ENCODE measurements at regions not wholly inside any gene's neighbourhood (a gene's known extent, or its start where the extent isn't known, plus 50 kb on each side); places are given as distances from the start of the nearest gene placed in this dataset.
A peak's percentile ranks its signal among the peaks of the same experiment; 100 is the strongest.
"Not testable (repeated sequence)": the region's sequence is repeated elsewhere in the genome, so short reads cannot be mapped to it uniquely, and the experiment has no call there.

DNA sequence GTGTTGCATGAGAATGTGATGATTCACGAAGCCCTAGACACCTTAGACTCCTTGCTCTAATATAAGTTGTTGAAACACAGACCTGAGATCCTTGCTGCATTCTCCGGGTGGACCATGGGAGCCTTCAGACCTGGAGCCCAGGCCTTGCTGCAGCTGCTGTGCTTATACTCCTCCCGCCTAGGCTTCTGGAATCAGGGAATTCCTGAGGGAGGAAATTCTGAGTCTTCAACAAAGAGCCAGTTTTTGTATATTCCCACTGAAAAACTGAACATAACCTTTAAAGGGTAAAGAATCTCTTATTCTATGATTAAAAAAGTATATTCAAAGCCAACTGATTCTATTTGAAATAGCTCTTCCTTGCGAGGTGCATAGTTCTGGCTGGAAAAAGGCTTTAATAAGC lies 245.1 kb upstream of the ELAVL2 start:
- no peak for DNase-seq

DNA sequence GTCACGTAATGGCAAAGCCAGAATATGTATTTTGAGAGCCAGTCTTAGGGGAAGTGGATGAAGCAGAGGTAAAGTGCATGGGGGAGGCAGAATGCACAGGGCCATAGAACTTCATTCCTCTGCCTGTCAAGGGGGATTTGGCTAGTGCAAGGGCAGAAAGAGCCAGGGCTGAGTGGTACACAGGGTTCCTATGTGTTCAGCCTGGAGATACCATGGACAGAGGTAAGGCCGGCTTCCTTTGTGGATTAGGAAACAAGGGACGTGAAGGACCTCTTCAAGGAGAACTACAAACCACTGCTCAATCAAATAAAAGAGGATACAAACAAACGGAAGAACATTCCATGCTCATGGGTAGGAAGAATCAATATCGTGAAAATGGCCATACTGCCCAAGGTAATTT lies 241.1 kb upstream of the ELAVL2 start:
- DNase-seq: not testable (repeated sequence)

DNA sequence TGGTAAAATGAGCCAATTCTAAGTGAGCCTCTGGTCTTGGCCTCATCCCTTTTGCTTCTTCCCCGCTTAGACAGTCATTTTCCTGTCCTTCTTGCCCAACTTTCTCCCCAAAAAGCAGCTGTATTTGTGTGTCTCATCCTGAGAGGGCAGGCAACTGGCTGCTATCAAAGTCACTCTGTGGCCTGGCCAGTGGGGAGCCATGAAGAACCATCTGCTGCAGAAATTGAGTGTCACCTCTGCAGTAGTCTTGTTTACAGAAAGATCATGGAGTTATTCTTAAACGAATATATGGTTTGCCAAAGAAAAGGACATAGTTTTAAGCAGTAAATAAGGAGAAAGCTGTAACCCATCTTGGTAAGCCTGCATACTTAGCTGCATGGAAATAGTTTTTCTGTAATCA lies 233.6 kb upstream of the ELAVL2 start:
- DNase-seq: peak in 1 of 14 donors; percentile 61

DNA sequence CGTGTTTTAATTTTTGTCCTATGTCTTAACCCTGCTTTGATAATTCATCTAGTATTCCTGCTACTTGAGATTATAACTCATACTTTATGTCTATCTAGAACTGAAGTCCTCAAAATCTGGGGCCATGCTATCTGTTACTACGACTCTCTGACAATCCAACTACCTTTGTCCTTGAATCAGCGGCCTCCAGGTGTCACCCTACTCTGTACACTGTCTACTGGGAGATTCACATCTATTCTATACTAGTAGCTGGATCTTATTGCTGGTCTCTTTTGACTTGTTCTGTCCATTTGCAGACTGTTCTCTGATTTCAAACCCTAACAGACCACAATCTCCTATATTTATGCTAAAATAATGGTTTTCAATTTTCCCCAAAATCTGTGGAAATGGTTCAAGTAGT lies 225.5 kb upstream of the ELAVL2 start:
- no peak for DNase-seq

DNA sequence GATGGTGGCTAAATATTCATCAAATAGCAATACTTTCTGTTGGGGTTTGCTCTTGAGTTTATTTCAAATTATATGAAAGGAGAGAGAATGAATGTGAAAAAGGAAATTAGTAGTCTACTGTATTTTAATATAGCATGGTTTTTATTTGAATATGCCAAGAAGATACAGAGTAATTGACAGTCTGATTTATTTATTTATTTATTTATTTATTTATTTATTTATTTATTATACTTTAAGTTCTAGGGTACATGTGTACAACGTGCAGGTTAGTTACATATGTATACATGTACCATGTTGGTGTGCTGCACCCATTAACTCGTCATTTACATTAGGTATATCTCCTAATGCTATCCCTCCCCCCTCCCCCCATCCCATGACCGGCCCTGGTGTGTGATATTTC lies 224.2 kb upstream of the ELAVL2 start:
- DNase-seq: not testable (repeated sequence)

DNA sequence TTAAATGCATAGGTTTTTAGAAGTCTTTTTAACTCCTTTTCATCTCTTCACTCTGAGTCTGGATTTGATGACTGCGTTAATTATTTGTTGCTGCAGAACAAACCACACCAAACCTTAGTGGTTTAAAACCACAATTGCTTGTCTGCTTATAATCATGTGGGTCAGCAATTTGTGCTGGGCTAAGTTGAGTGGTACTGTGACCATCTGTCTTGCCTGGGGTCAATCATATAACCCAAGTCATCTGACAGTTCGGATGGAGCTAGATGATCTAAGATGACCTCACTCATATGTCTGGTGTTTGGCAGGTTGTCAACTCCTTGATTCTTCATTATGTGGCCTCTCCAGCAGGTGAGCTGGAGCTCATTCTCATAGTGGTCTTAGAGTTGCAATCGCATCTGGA lies 219.1 kb upstream of the ELAVL2 start:
- no peak for DNase-seq

DNA sequence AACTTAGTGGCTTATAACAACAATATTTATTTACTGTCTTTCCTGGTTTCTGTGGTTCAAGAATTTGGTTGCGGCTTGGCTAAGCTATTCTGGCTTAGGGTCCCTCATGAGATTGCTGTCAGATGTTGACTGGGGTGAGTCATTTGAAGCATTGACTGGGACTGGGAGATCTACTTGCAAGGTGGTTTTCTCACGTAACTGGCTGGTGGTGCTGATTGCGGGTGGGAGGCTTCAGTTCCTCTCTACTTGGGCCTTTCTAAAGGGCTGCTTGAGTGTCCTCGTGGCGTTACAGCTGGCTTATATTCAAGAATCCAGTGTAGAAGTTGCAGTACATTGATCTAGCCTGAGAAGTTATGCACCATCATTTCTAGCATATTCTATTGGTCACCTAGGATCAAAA lies 218.5 kb upstream of the ELAVL2 start:
- DNase-seq: no peak

DNA sequence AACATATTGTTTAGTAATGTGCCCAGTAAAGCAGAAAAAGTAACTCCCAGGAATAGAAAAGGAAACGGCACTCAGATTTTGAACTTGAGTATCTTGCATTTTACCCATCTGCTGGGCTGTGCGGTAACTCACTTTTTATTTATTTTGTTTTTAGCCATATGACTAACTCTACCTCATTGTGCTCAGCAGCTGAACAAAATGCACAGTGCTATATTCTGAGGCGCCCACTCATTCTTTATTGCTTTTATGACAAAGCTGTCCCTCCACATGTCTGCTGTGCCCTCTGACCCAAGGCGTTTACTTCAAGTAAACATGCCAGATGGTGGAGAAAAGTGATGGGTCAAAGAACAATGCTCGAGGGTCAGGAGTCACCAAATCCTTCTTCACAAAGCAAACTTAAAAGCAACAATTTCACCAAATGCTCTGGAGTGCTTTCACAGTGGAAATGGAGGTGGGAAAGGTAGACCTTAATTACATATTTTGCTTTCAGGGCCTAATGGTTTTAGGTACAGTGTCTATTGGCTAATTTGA lies 215.2 kb upstream of the ELAVL2 start:
- peak in 1 of 14 donors; percentile 28 for DNase-seq

DNA sequence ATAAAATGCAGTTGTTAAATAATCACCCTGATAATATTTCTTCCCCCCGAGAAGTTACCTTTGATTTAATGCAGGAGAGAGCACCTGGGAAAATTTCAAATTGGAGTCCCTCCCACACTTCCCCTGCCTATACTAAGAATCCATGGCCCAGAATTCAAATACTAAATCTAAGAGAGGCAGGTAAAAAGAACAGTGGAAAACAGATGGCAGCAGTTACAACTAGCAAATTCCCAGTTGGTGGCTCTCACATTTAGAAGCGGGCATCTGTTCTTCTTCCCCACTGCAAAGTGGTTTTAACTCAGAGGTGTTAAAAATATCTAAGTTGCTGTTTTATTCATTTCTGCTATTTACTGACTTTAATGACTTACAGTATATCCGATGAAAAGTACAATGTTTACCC lies 210.4 kb upstream of the ELAVL2 start:
- peak in 1 of 14 donors; percentile 92 for DNase-seq

DNA sequence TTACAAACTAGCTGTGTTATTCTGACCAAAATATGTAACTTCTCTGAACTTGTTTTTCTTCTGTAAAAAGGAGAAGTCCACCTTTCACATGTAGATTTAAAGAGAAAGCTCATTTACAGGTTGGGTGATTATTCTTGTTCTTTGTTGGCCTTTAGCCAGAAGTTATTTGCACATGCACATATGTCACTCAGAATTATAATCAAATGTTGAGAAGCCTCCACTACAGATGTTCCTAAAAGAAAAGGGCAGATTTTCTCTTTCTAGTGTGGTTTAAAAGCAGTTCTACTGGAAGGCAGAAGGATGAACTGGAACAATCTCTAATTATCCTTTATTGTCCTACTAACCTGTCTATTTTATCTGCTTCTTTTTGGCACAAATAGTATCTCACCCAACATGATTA lies 209.8 kb upstream of the ELAVL2 start:
- DNase-seq: peak in 1 of 14 donors; percentile 80

DNA sequence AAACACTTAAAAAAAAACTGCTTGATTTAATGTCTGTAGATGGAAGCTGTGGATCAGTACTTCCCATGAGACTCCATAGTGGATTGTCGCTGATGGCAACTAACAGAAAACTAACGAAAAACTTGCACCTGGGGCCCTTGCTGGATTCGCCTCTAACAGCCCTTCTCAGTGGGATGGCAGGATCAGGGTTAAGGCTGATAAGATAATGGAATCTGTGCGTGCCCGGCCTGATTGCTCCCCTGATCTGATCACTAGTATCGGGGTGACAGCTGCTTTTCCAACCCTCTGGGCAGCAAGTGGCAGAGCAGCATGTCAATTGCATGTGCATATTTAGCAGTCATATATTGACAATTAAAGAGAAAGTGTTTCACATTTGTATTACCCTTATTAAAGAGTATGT lies 185.8 kb upstream of the ELAVL2 start:
- no peak for DNase-seq

DNA sequence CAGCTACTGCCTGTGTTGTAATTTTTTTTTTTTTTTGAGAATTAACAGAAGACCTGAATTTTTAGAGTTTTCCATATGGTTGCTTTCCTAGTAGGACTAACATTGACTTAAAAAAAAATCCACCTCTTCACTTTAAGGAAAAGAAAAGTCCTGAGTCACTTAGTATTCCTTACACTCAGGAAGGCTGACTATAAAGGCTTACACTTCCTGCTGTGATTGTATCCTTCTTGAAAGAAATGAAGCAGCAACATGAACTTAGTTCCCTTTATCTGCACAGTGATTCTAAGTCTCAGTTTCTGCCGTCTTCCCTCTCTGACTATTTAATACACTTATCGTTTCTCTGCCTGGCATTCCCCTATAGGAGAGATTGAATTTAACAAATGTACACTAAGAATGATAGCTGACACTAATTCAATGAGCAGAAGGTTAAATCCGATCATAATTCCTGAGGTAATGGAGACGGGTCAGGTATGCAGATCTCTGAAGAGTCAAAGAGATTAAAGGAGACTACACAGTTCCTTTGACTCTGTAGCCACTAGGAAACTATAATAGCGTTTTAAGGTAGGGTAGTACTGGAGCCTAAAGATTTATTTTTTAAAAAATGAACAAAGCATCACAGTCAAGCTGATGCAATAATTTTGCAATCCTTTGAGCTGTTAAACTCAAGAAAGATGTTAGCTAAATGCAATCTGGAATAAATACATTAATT lies 185.1 kb upstream of the ELAVL2 start:
- no peak for DNase-seq

DNA sequence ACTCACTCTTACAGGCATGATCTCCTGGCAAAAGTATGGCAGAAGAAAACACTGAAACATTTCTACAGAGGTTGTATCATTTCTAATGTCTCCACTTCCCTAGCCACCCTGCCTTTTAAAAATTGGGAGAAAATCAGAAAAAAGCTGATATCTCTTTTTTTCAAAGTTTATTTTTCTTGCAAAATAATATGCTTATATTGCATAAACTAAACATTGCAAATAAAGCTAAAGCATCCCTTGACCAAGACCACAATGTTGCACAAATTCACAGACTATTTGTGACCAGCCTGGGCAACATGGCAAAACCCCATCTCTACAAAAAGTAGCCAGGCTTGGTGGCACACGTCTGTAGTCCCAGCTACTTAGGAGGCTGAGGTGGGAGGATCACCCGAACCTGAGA lies 183.3 kb upstream of the ELAVL2 start:
- DNase-seq: no peak

DNA sequence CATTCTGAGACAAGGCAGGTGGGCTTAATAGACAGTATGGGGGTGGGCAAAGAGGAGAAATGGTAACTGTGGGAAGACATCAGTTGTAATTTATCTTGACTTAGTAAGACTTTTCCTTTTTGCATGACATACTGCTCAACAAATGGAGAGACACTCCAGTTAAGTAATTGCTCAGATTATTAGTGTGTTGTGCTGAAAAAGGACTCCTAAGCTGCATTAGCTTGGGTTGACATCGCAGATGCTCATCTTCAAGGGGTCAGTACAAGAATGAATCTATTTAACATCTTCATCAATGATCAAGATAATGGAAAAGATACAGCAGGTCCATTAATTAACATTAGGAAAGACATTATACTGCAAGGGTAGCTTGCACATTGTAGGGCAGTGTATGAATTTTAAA lies 181.1 kb upstream of the ELAVL2 start:
- DNase-seq: no peak

DNA sequence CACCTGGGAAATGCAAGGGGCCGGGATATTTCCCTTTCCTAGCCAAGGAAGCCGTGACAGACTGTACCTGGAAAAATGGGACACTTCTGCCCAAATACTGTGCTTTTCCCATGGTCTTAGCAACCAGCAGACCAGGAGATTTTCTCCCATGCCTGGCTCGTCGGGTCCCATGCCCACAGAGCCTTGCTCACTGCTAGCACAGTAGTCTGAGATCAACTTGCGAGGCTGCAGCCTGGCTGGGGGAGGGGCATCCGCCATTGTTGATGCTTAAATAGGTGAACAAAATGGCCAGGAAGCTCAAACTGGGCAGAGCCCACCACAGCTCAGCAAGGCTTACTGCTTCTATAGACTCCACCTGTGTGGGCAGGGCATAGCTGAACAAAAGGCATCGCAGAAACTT lies 165.8 kb upstream of the ELAVL2 start:
- not testable (repeated sequence) for DNase-seq

DNA sequence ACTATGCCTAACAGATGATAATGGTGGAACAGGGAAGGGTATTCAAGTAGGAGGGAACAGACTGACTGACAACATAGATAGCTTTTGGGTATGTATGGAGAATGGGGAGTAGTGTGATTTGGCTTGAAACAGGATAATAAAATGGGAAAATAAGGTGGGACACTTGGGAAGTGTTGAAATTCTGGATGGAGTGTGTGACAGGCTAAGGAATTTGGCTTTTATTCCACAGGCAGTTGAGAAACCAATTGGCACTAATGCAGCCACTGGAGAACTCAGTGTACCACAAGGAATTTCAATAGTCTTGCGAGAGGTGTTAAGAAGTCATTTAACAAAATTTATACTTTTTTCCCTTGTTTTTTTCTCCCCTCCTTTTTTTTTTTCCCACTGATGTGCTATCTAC lies 153.5 kb upstream of the ELAVL2 start:
- no peak for DNase-seq

DNA sequence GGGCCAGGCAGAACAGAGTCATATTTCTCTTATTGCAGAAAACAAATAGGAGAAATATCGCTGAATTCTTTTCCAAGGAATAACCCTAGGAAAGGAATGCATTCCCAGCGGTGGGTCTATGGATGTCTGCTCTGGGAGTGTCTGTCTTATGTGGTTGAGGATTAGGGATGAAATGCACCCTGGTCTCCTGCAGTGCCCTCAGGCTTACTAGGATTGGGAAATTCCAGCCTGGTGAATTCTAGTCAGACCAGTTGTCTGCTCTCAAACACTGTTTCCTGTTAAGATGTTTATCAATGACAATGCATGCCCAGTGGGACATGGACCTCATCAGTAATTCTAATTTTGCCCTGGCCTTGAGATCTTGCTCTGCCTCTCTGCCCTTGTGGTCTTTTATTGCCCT lies 136.1 kb upstream of the ELAVL2 start:
- DNase-seq: no peak

DNA sequence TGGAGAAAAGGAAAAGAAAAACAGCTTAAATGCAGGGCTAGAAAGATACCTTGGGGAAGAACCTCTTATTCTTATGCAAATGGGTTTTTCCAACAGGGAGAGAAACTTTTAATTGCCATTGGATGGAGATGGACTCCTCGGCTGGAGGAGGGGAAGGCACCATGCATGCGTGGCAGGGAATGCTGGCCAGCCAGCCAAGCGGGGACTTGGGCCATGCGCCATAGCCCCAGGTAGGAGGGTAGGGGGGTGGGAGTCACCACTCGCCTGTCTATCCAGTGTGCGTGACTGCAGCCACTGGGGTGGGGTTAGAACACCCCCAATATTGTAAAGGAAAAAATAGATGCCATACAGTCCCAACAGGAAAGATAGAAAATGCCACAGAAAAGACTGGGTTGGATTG lies 119.9 kb upstream of the ELAVL2 start:
- no peak for DNase-seq

DNA sequence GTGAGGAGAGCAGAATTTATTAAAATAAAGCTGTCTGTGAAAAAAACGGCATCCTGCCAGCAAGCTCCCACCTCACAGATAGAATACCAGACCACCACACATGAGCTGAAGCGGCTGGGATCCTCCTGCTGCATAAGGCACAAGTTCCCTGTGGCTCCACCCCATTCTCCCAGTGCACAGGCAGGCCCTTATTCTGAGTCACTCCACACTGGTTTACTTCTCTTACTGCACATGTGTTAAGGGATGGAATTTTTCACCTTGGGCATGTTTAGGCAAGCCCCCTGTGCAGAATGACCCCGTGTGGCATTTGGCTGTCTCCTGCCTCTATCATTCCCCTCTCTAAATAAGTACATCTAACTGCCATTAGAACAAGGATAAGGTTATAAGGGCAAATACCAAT lies 115.0 kb upstream of the ELAVL2 start:
- DNase-seq: no peak

DNA sequence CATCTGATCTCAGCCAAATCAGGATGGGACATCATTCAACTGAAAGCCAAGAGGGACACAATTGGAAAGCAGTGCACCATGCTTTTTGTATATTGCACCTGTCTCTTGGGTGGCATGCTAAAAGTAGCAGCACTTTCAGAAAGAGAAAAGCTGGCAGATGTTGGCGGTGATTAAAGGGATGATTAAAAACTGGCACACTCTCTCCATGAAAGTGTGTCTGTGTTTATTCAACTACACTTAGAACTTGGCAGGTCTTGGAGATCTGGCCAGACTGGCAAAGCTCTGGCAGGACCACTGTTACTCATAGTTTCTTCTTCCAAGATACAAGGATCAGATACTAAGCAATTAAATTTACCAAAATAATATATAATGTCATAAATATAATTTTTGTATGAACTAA lies 112.9 kb upstream of the ELAVL2 start:
- no peak for DNase-seq

DNA sequence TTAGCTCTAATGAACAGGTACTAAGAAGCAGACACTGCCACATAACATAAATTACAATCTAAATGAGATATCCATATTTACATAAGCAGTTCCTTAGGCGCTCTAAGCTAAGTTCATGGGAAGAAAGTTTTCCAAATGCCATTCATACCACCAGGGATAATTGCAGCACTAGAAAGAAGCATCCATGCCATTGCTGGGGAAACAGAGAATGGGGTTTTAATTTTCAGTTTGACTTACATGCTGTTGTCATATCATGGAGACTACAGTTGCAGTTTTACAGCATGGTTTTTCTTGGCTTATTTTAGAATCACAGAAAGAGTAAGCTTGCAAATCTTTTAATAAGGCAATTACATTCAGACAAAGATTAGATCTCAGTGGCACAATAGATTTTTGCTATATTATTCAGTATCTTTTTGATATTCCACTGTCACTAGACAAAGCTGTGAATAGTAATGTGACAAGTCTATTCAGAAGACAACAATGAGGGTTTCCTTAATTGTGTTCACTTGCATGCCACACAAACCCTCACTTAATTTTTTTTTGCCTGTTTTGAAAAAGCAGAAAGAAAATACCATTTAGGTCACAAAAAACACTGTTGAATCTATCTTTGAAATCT lies 108.4 kb upstream of the ELAVL2 start:
- no peak for DNase-seq

DNA sequence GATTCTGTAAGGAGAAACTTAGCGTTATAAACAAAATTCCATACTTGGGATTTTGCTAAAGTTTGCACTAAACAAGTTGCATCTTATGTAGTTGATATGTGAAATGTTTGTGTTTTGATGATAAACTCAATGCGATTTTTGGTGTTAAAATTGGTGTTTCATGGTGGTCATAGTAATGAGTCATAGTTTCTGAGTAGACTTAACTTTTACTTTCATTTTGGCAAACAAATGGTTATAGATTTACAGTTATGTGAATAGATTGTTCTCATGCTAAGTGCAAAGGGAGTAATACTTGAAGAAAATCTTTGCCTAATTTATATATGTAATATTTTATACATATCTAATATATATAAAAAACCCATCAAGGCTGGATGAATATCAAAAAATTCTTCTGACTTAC lies 107.3 kb upstream of the ELAVL2 start:
- no peak for DNase-seq

DNA sequence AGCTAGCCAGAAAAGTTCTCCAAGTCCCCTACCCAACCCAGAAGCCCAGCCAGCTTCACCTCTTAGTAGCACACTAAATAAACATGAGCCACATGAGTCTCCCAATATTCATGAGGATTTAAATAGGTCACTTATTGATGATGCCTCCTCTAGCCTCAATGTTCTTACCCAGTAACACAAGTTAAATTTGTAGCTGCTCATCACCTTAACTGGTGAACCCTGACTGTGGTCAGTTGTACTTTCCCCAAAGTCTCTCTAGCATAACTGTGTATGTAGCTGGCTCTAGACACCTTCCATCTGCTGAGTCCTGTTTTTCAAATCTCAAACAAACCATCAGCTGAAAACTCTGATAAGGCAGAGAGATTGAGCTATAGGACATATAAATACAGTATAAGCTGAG lies 100.3 kb upstream of the ELAVL2 start:
- no peak for DNase-seq

DNA sequence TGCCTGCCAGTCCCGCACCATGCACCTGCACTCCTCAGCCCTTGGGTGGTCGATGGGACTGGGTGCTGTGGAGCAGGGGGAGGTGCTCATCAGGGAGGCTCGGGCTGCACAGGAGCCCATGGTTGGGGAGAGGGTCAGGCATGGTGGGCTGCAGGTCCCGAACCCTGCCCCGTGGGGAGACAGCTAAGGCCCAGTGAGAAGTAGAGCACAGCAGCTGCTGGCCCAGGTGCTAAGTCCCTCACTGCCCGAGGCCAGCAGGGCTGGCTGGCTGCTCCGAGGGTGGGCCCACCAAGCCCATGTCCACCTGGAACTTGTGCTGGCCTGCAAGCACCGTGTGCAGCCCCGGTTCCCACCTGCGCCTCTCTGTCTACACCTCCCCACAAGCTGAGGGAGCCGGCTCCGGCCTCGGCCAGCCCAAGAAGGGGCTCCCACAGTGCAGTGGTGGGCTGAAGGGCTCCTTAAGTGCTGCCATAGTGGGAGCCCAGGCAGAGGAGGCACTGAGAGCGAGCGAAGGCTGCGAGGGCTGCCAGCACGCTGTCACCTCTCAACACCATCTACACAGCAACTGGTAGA lies 88.5 kb upstream of the ELAVL2 start:
- DNase-seq: no peak
